SK-N-SH (cell line): ENCODE measurements at regions not wholly inside any gene's neighbourhood (a gene's known extent, or its start where the extent isn't known, plus 50 kb on each side); places are given as distances from the start of the nearest gene placed in this dataset.

Source experiments
- CTCF ChIP-seq: fragments of 200-600 bp; sonication (generic); IDR thresholded peaks from 2 replicates; pipeline ENCODE4 v1.6.1; 2017; ENCODE audit warnings: antibody characterized with exemption, mild to moderate bottlenecking, moderate library complexity
- RAD21 ChIP-seq: IDR thresholded peaks from 2 replicates; pipeline ENCODE4 v1.6.1; 2012; ENCODE audit warnings: mild to moderate bottlenecking, low read length
- REST ChIP-seq: IDR thresholded peaks from 2 replicates; pipeline ENCODE4 v1.6.1; 2012; ENCODE audit warnings: mild to moderate bottlenecking, low read depth, low read length, moderate library complexity
- RXRA ChIP-seq: IDR thresholded peaks from 2 replicates; pipeline ENCODE4 v1.4.0; 2012; ENCODE audit warnings: low read depth, mild to moderate bottlenecking, borderline replicate concordance
- USF1 ChIP-seq: IDR thresholded peaks from 2 replicates; pipeline ENCODE4 v1.4.0; 2012; ENCODE audit warnings: low read depth, borderline replicate concordance
- ZBTB33 ChIP-seq: IDR thresholded peaks from 2 replicates; pipeline ENCODE4 v1.4.0; 2012; ENCODE audit warnings: low read depth, borderline replicate concordance

- TF ChIP-seq CTCF, result no peak
- TF ChIP-seq REST, result no peak
- no peak for TF ChIP-seq ZBTB33
- no peak for TF ChIP-seq RAD21
- no peak for TF ChIP-seq RXRA
- no peak for TF ChIP-seq USF1
Measured at GRCh38 chr15:77844798-77845446, 212.2 kb upstream of the LINGO1 start.
